Muscle of back (tissue), 3 donors: ENCODE measurements at regions not wholly inside any gene's neighbourhood (a gene's known extent, or its start where the extent isn't known, plus 50 kb on each side); places are given as distances from the start of the nearest gene placed in this dataset.
A peak's percentile ranks its signal among the peaks of the same experiment; 100 is the strongest.

Source experiments
- DNase-seq, 3 donors: peaks; one replicate each; pipeline versions ENCODE4 v3.0.0 to v3.0.0-alpha.2; 2013

- no peak for DNase-seq
Measured at GRCh38 chr2:65537651-65538385, 105.4 kb upstream of the SPRED2 start.

DNA sequence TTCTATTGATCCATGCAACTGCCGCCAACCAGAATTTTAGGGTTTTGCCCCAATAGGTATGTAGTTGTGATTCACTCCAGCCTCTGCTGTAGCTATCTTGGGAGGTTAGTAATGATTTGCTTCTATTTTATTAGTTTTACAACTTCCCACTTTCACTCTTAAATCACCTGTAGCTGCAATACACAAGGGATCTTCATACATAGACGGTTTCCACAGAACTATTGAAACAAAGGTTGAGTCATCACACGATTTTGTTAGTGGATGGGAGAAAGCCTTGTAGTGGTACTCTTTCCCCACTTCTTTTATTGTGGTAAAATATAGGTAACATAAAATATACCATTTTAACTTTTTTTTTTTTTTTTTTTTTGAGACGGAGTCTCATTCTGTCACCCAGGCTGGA is 104.2 kb upstream of the SPRED2 start:
- no peak for DNase-seq

DNA sequence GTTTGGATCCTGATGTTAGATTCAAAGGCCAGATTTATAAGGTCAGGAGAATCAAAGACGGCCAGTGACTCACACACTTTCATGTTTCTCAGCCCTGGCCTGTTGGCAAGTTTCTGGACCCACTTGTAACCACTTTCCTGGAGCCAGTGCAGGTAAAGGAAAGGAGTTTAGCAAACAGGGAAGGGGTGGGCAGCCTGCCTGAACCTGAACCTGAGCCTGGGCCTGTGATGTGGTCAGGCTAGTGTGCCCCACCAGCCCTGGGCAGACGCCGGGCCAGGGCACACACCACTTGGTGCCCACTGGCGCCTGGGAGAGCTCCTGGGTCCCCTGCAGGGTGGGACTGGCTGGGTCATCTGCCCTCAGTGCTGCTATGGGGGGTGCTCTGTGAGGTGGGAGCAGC is 100.5 kb upstream of the SPRED2 start:
- DNase-seq: no peak

- DNase-seq: no peak
Measured at GRCh38 chr2:65532326-65532725, 99.9 kb upstream of the SPRED2 start.

DNA sequence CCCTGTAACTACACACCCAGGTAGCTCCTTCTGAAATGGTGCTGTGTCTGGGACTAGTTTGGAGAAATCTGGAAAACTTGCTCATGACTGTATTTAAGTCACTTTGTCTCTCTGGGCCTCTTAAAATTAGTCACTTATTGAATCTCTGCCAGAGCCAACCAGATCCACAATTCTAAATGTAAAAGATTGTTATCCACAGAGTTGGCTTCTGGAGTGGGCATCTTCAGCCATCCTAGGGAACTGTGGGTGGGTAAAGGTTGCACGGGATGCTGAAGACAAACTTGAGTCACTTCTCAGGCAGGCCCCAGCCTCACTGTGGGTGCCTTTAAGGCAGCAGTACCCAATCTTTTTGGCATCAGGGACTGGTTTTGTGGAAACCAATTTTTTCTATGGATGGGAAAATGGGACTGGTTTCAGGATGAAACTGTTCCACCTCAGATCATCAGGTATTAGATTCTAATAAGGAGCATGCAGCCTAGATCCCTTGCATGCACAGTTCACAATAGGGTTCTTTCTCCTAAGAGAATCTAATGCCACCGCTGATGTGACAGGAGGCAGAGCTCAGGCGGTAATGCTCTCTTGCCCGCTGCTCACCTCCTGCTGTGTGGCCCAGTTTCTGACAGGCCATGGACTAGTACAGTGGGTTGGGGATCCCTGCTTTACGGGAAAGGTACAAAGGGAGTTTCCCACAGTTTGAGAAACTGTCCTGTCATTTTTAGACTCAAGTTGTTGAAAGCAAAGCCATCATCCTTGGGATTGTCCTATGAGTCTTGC is 98.3 kb upstream of the SPRED2 start:
- no peak for DNase-seq

DNA sequence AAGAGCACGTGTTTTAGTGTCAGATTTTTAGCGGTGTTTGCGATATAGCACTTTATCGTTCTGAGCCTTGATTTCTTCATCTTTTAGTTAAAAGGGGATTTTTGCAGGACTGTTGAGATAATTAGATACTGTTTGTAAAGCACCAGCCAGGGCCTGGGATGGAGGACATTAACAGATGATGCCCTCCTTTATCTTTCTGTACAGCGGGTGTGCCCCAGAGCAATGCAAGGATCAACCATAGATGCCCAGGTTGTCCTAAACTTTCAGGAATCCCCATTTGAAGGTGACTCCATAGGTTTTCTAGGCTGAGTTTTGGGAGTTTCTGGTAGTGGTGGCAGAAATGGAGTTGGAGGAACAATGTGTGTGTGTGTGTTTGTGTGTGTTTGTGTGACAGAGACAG is 97.0 kb upstream of the SPRED2 start:
- no peak for DNase-seq

DNA sequence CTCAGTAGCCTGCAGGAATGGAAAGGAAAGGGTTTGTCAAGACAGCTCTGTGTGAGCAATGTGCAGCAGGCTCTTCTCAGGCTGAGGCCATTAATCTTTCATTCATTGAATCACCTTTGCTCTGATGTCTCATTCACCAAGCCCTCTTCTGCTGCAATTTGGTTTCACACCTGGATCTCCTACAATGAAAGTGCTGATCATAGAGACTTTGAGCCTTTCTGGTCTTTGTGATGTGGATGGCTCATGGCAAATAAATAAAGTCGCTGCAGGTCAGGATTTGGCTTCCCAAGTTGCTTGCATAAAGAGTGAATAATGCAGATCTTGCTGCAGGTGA is 95.8 kb upstream of the SPRED2 start:
- no peak for DNase-seq

DNA sequence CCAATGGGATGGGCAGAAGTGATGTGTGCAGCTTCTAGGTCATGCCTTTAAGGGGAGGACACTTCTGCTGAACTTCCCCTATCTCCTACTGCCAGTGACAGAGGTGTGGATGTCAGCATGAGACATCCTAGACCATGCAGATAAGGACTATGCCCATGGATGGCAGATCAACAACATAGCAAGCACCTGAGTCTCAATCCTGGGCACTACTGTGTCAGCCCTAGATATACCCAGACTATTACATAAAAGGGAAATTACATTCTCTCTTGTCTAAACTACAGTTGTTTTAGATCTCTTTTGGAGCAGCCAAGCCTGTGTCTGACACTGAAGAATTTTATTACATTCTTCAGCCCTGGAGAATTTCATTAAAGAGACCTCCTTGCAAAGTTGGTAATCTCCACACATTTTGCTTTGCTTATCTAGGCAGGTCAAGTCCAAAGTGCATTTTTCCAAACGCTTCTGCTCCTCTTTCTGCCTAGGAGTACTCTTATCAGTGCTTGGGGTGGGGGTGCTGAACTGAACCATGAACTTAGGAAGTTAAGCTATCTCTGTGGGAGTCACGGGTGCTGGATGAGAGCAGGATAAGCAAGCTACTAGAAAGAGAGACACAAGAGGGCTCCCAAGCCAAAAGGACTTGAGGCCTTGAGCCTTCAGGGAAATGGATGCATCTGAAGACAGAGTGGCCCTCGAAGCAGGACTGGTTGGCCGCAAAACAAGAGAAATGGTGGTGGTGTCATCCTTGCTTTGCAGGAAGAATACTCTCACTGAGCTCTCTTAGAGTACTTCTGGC is 95.2 kb upstream of the SPRED2 start:
- DNase-seq: no peak

- peak; percentile 45 to 87 (median 71) for DNase-seq
Measured at GRCh38 chr2:65525616-65526231, 93.3 kb upstream of the SPRED2 start.

- no peak for DNase-seq
Measured at GRCh38 chr2:65522922-65523321, 90.5 kb upstream of the SPRED2 start.

DNA sequence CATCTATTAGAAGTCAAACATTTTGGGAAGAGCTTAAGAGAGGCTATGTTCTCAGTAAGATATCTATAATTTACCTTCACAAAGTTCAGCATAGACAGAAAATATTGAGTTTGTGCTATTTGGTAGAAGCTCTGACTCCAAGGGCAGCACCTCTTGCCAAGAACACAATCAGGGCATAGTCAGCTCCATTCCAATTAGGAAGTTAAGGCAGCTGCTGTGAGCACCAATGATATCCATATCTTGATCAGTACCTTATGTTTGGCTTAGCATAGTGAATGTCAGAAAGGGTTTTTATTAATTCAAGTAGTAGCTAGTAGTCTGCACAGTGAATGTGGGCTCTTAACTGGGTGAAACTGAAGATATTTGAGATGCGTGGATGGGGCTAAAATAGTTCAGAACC is 86.4 kb upstream of the SPRED2 start:
- DNase-seq: no peak

GRCh38 chr2:65514555-65515195 is 82.3 kb upstream of the SPRED2 start:
- peak in 1 of 3 donors; percentile 40 for DNase-seq

DNA sequence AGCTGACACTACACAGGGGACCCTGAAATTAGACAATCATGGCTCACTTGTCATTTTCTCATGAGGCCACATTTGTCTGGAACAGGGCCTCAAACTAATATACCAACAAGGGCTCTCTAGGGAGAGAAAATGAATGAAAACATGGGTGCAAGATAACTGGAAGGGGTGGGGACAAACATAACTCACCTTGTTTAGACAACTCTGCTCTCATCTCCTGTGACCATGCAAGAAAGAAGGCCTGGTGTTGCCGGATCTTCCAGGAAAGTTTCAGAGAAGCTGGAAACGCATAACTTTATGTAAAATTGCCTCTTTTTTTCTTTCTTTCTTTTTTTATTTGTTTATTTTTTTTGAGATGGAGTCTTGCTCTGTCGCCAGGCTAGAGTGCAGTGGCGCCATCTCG is 80.4 kb upstream of the SPRED2 start:
- DNase-seq: no peak

GRCh38 chr2:65511306-65511705 is 78.9 kb upstream of the SPRED2 start:
- no peak for DNase-seq

GRCh38 chr2:65508225-65508624 is 75.8 kb upstream of the SPRED2 start:
- DNase-seq: no peak

DNA sequence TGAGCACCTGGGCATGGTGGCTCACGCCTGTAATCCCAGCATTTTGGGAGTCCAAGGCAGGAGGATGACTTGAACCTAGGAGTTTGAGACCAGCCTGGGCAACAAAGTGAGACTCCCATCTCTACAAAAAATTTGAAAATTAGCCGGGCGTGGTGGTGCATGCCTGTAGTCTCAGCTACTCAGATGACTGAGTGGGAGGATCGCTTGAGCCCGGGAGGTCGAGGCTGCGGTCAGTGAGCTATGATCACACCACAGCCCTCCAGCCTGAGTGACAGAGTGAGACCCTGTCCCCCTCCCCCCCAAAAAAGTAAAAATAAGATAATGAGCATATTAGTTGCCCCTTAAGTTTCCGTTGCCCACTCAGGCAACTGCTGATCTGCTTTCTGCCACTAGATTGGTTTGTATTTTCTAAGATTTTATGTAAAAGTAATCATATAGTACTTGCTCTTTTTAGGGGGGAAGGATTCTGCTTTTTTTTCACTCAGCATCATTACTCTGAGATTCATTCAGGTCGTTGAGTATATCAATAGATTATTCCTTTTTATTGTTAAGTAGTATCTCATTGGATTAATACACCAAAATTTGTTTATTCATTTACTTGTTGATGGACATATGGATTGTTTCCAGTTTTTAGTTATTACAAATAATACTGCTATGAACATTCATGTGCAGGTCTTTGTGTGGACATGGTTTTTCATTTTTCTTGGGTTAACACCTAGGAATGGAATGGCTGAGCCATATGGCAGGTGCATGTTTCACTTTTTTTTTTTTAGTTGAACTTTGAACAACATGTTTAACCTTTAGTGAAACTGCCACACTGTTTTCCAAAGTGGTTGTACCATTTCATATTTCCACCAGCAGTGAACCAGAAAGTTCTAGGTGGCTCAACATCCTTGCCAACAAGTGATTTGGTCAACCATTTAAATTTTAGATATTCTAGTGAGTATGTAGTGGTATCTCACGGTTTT is 75.0 kb upstream of the SPRED2 start:
- DNase-seq: no peak

- no peak for DNase-seq
Measured at GRCh38 chr2:65504814-65505697, 72.7 kb upstream of the SPRED2 start.

DNA sequence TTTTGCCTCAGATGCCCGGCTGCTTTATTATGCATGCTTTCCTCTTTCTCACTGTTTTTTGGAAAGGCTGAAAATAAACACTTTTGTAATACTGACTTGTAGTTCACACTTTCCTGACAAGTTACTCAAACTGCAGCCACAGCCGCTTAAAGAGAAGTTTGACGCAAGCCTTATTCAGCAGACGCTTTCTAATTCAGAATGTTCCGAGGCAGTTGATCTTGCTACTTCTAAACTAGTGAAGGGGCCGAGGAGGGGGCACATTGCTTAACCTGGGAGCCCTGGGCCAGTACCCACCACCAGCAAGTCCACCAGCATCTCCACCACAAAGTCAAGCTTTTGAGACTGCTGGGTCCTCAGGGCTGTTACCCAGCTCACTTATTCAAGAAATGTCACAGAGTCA is 71.8 kb upstream of the SPRED2 start:
- no peak for DNase-seq

DNA sequence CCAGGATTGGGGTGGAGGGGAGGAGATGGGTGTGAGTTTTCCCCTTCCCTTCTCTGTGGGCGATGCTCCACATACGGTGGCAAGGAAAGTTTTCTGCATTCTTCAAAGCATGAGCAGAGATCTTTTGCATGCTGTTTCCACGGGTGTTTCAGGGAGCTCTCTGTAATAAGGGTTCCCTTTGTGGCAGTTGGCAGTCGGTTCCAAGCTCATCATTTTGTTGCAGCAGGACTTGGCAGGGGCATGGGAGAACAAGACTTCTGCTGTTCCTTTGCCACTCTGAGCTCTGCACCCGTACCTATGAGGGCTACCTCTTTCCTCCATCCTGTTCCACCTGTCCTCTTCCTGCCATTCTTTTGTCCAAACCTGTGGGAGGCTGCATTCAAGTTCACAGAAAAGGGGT is 71.3 kb upstream of the SPRED2 start:
- no peak for DNase-seq

- no peak for DNase-seq
Measured at GRCh38 chr2:65501836-65502235, 69.4 kb upstream of the SPRED2 start.
